Adrenal gland (tissue), 5 donors: ENCODE measurements at regions not wholly inside any gene's neighbourhood (a gene's known extent, or its start where the extent isn't known, plus 50 kb on each side); places are given as distances from the start of the nearest gene placed in this dataset.

Experiments
- POLR2A ChIP-seq, 2 donors: fragments of 450-650 bp; IDR thresholded peaks; one replicate each; pipeline ENCODE4 v1.6.1; 2017; ENCODE audit warnings: antibody characterized with exemption in 2 of 2, mild to moderate bottlenecking in 2 of 2, moderate library complexity in 1 of 2
- TF ChIP-seq, protein P1 (sequence below), 6 experiments: fragments of 450-650 bp in 4 of 6; fragments of 200-600 bp in 2 of 6; sonication (generic) in 1 of 6; IDR thresholded peaks; 1 replicate in 5 of 6; 2 replicates in 1 of 6; pipeline versions ENCODE4 v1.5.1 to v1.8.0; 2016 to 2021; ENCODE audit warnings: antibody characterized with exemption in 6 of 6, mild to moderate bottlenecking in 2 of 6, moderate library complexity in 1 of 6
- donor health status: DM: no; HTN: no; CAD: no.

DNA sequence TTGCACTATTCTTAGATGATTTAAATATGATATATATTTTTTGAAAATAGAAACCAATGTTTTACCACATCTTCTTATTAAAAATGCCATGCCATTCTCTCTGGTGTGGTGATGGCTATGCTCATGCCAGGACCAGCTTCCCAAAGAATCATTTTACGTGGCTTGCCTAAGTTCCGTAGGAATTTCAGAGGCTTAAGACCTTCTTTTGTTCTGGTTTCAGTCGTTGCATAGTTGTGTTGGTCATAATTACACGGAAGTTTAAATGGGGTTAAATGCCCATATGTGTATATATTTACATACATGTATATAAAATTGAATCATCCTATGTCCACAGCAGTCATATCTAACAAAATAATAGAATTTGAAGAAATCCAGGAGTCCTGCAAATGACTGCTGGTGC lies 78.7 kb upstream of the PLPPR5 start:
- TF ChIP-seq POLR2A (IDR thresholded peaks at IDR 0.05), result no peak
- TF ChIP-seq, protein P1, sequence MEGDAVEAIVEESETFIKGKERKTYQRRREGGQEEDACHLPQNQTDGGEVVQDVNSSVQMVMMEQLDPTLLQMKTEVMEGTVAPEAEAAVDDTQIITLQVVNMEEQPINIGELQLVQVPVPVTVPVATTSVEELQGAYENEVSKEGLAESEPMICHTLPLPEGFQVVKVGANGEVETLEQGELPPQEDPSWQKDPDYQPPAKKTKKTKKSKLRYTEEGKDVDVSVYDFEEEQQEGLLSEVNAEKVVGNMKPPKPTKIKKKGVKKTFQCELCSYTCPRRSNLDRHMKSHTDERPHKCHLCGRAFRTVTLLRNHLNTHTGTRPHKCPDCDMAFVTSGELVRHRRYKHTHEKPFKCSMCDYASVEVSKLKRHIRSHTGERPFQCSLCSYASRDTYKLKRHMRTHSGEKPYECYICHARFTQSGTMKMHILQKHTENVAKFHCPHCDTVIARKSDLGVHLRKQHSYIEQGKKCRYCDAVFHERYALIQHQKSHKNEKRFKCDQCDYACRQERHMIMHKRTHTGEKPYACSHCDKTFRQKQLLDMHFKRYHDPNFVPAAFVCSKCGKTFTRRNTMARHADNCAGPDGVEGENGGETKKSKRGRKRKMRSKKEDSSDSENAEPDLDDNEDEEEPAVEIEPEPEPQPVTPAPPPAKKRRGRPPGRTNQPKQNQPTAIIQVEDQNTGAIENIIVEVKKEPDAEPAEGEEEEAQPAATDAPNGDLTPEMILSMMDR (IDR thresholded peaks at IDR 0.05), result no peak
